CMK (cell line): ENCODE measurements at regions not wholly inside any gene's neighbourhood (a gene's known extent, or its start where the extent isn't known, plus 50 kb on each side); places are given as distances from the start of the nearest gene placed in this dataset.

ENCODE experiments used
- DNase-seq: peaks from one replicate; pipeline ENCODE4 v3.0.0-alpha.2; 2010; ENCODE audit warnings: low read depth

- peak; percentile 37 for DNase-seq
Measured at GRCh38 chr18:70659036-70659925, 370.4 kb downstream of the SOCS6 start.

- DNase-seq: peak; percentile 39
Measured at GRCh38 chr18:70653671-70654070, 364.8 kb downstream of the SOCS6 start.

GRCh38 chr18:70650878-70651277, 362.0 kb downstream of the SOCS6 start:
- no peak for DNase-seq

- DNase-seq: no peak
Measured at GRCh38 chr18:70649683-70650082, 360.8 kb downstream of the SOCS6 start.

GRCh38 chr18:70645971-70646370, 357.1 kb downstream of the SOCS6 start:
- DNase-seq: no peak

GRCh38 chr18:70643812-70644211, 355.0 kb downstream of the SOCS6 start:
- DNase-seq: no peak

- no peak for DNase-seq
Measured at GRCh38 chr18:70641156-70641775, 352.4 kb downstream of the SOCS6 start.

GRCh38 chr18:70640336-70640887, 351.6 kb downstream of the SOCS6 start:
- no peak for DNase-seq

GRCh38 chr18:70636991-70637390, 348.1 kb downstream of the SOCS6 start:
- no peak for DNase-seq

GRCh38 chr18:70634576-70635147, 345.8 kb downstream of the SOCS6 start:
- DNase-seq: no peak

GRCh38 chr18:70627182-70627802, 338.4 kb downstream of the SOCS6 start:
- DNase-seq: peak; percentile 65

- no peak for DNase-seq
Measured at GRCh38 chr18:70622622-70623419, 334.0 kb downstream of the SOCS6 start.

GRCh38 chr18:70621710-70622109, 332.9 kb downstream of the SOCS6 start:
- DNase-seq: peak; percentile 93

- DNase-seq: no peak
Measured at GRCh38 chr18:70620837-70621612, 332.2 kb downstream of the SOCS6 start.

- no peak for DNase-seq
Measured at GRCh38 chr18:70617020-70617763, 328.3 kb downstream of the SOCS6 start.

GRCh38 chr18:70600225-70600925, 311.5 kb downstream of the SOCS6 start:
- DNase-seq: no peak

GRCh38 chr18:70598406-70598805, 309.6 kb downstream of the SOCS6 start:
- no peak for DNase-seq

- DNase-seq: no peak
Measured at GRCh38 chr18:70582981-70583380, 294.1 kb downstream of the SOCS6 start.

- DNase-seq: no peak
Measured at GRCh38 chr18:70578480-70578879, 289.6 kb downstream of the SOCS6 start.
